ENCODE measurements at regions not wholly inside any gene's neighbourhood (a gene's known extent, or its start where the extent isn't known, plus 50 kb on each side); places are given as distances from the start of the nearest gene placed in this dataset.
"Not testable (repeated sequence)": the region's sequence is repeated elsewhere in the genome, so short reads cannot be mapped to it uniquely, and the experiment has no call there.

- H3K27ac ChIP-seq (ENCODE audit: extremely low read depth, low read depth, low read length) = no peak overlapping the region
- no peak for TF ChIP-seq ZNF664 (tag by site-specific recombination; IDR thresholded peaks at IDR 0.05)
- no peak for TF ChIP-seq ZNF629 (tag by site-specific recombination; IDR thresholded peaks at IDR 0.05)
- no peak for TF ChIP-seq ZEB2 (tag by site-specific recombination; IDR thresholded peaks at IDR 0.05)
- TF ChIP-seq ZNF645 (tag by site-specific recombination; IDR thresholded peaks at IDR 0.05) = no peak
- no peak for TF ChIP-seq ZBTB49 (tag by site-specific recombination; IDR thresholded peaks at IDR 0.05; ENCODE audit: low read depth)
- no peak for TF ChIP-seq ZSCAN4 (tag by site-specific recombination; IDR thresholded peaks at IDR 0.05)
- no peak for TF ChIP-seq ZNF776 (tag by site-specific recombination; IDR thresholded peaks at IDR 0.05; ENCODE audit: borderline replicate concordance)
- no peak for TF ChIP-seq ZFP3 (tag by site-specific recombination; IDR thresholded peaks at IDR 0.05; ENCODE audit: low read depth)
- TF ChIP-seq MZF1 (tag by site-specific recombination; IDR thresholded peaks at IDR 0.05; ENCODE audit: borderline replicate concordance) = no peak
- no peak for TF ChIP-seq ZNF398 (tag by site-specific recombination; IDR thresholded peaks at IDR 0.05)
- TF ChIP-seq ZNF585B (tag by site-specific recombination; IDR thresholded peaks at IDR 0.05) = no peak
- TF ChIP-seq ZSCAN23 (tag by site-specific recombination; IDR thresholded peaks at IDR 0.05) = no peak
- TF ChIP-seq ZNF10 (tag by site-specific recombination; IDR thresholded peaks at IDR 0.05) = no peak
- TF ChIP-seq ZNF785 (tag by site-specific recombination; IDR thresholded peaks at IDR 0.05) = no peak
- no peak for TF ChIP-seq ZNF324 (tag by site-specific recombination; IDR thresholded peaks at IDR 0.05)
- no peak for TF ChIP-seq ZNF140 (tag by site-specific recombination; IDR thresholded peaks at IDR 0.05)
- TF ChIP-seq ZNF239 (tag by site-specific recombination; IDR thresholded peaks at IDR 0.05) = no peak
- TF ChIP-seq ZNF658 (tag by site-specific recombination; IDR thresholded peaks at IDR 0.05) = no peak
- no peak for TF ChIP-seq ZNF501 (tag by site-specific recombination; IDR thresholded peaks at IDR 0.05)
- no peak for TF ChIP-seq ZNF302 (tag by site-specific recombination; IDR thresholded peaks at IDR 0.05; ENCODE audit: low read depth)
- ChIA-PET CTCF (no interaction called here), POLR2A (no interaction called here)
- H3K4me3 ChIP-seq (ENCODE audit: low read depth, low read length) = no peak overlapping the region
- H3K4me1 ChIP-seq (ENCODE audit: control insufficient read depth, insufficient read depth, low read length) = no peaks in the 10 kb centered on the region
- H3K9me3 ChIP-seq (ENCODE audit: control insufficient read depth, insufficient read depth, low read depth, low read length) = no peaks in the 10 kb centered on the region
- H3K36me3 ChIP-seq (ENCODE audit: control insufficient read depth in 2 of 2, insufficient read depth in 1 of 2, low read length in 2 of 2) = no peaks in the 10 kb centered on the region
Observed at GRCh38 chr13:109271061-109271460, 515.3 kb downstream of the IRS2 start.

GRCh38 chr13:109269381-109269780 lies 517.0 kb downstream of the IRS2 start:
- not testable (repeated sequence) for H3K27ac ChIP-seq (ENCODE audit: extremely low read depth, low read depth, low read length)

GRCh38 chr13:109268492-109268891 lies 517.9 kb downstream of the IRS2 start:
- H3K4me3 ChIP-seq (ENCODE audit: low read depth, low read length); CTCF ChIA-PET: not testable (repeated sequence)

More at GRCh38 chr13:109269381-109269780, 517.0 kb downstream of the IRS2 start:
- H3K9me3 ChIP-seq (ENCODE audit: control insufficient read depth, insufficient read depth, low read depth, low read length); CTCF ChIA-PET; POLR2A ChIA-PET; H3K36me3 ChIP-seq (ENCODE audit: control insufficient read depth in 2 of 2, insufficient read depth in 1 of 2, low read length in 2 of 2); H3K4me3 ChIP-seq (ENCODE audit: low read depth, low read length); H3K4me1 ChIP-seq (ENCODE audit: control insufficient read depth, insufficient read depth, low read length): not testable (repeated sequence)

GRCh38 chr13:109267400-109267799 lies 519.0 kb downstream of the IRS2 start:
- H3K4me3 ChIP-seq (ENCODE audit: low read depth, low read length); H3K4me1 ChIP-seq (ENCODE audit: control insufficient read depth, insufficient read depth, low read length); H3K36me3 ChIP-seq (ENCODE audit: control insufficient read depth in 2 of 2, insufficient read depth in 1 of 2, low read length in 2 of 2); H3K9me3 ChIP-seq (ENCODE audit: control insufficient read depth, insufficient read depth, low read depth, low read length); H3K27ac ChIP-seq (ENCODE audit: extremely low read depth, low read depth, low read length); CTCF ChIA-PET; POLR2A ChIA-PET: not testable (repeated sequence)

More at GRCh38 chr13:109268492-109268891, 517.9 kb downstream of the IRS2 start:
- H3K27ac ChIP-seq (ENCODE audit: extremely low read depth, low read depth, low read length); H3K36me3 ChIP-seq (ENCODE audit: control insufficient read depth in 2 of 2, insufficient read depth in 1 of 2, low read length in 2 of 2); POLR2A ChIA-PET; H3K9me3 ChIP-seq (ENCODE audit: control insufficient read depth, insufficient read depth, low read depth, low read length); H3K4me1 ChIP-seq (ENCODE audit: control insufficient read depth, insufficient read depth, low read length): not testable (repeated sequence)

- POLR2A ChIA-PET; H3K27ac ChIP-seq (ENCODE audit: extremely low read depth, low read depth, low read length); H3K9me3 ChIP-seq (ENCODE audit: control insufficient read depth, insufficient read depth, low read depth, low read length); H3K4me3 ChIP-seq (ENCODE audit: low read depth, low read length); CTCF ChIA-PET; H3K4me1 ChIP-seq (ENCODE audit: control insufficient read depth, insufficient read depth, low read length); H3K36me3 ChIP-seq (ENCODE audit: control insufficient read depth in 2 of 2, insufficient read depth in 1 of 2, low read length in 2 of 2): not testable (repeated sequence)
Observed at GRCh38 chr13:109265438-109265742, 521.0 kb downstream of the IRS2 start.
